Activated CD4-positive, alpha-beta T cell treated with anti-CD3 and anti-CD28 coated beads for 36 hours (primary cell): ENCODE measurements at regions not wholly inside any gene's neighbourhood (a gene's known extent, or its start where the extent isn't known, plus 50 kb on each side); places are given as distances from the start of the nearest gene placed in this dataset.

Source experiments
- ATAC-seq: fragments of 200-7000 bp; cut with Tn5 transposase; one replicate; pipeline ENCODE4 v1.10.0; 2021; ENCODE audit warnings: mild to moderate bottlenecking, moderate library complexity
- CTCF ChIA-PET: fragments of 350-600 bp; sonication (Branson Sonifier 250); formaldehyde crosslinking; loops from one replicate; lab custom pipeline; 2021; ENCODE audit warnings: antibody characterized with exemption; lab: Charles Lee
- POLR2A ChIA-PET: fragments of 350-600 bp; sonication (Branson Sonifier 250); formaldehyde crosslinking; loops from one replicate; lab custom pipeline; 2021; ENCODE audit warnings: antibody characterized with exemption, inconsistent platforms; lab: Charles Lee
- DNase-seq: peaks from one replicate; pipeline ENCODE4 v3.0.0-alpha.2; 2020
- H3K27ac Mint-ChIP-seq: one replicate; pipeline ENCODE4 v1.8.0; 2021; ENCODE audit warnings: mixed read lengths
- H3K27me3 Mint-ChIP-seq: one replicate; pipeline ENCODE4 v1.8.0; 2021; ENCODE audit warnings: mixed read lengths
- H3K36me3 Mint-ChIP-seq: one replicate; pipeline ENCODE4 v1.8.0; 2021; ENCODE audit warnings: low read depth, mixed read lengths
- H3K4me1 Mint-ChIP-seq: one replicate; pipeline ENCODE4 v1.8.0; 2021; ENCODE audit warnings: mixed read lengths
- H3K4me3 Mint-ChIP-seq: one replicate; pipeline ENCODE4 v1.8.0; 2021; ENCODE audit warnings: mild to moderate bottlenecking, moderate library complexity, mixed read lengths
- H3K9me3 Mint-ChIP-seq: one replicate; pipeline ENCODE4 v1.8.0; 2021; ENCODE audit warnings: low read depth, mixed read lengths
- intact Hi-C, 2 experiments: fragments of 100-400 bp; cut with DNase I in 1 of 2; cut with micrococcal nuclease in 1 of 2; formaldehyde crosslinking; loops; one replicate each; pipeline versions ENCODE4 v1.14.2 to v1.15.1; 2022 to 2024; cut with DNase I, micrococcal nuclease

GRCh38 chrX:131970347-131970746 lies 52.8 kb upstream of the STK26 start:
- ChIA-PET CTCF (no interaction called here), POLR2A (no interaction called here)
- Mint-ChIP-seq H3K27me3 (no peaks in the 10 kb centered on the region), H3K36me3 (no peaks in the 10 kb centered on the region), H3K27ac (peak overlapping the region; percentile 90), H3K4me1 (peaks cover 7% of the 10 kb centered on the region), H3K4me3 (peak overlapping the region; percentile 40), H3K9me3 (no peaks in the 10 kb centered on the region)
- no peak for DNase-seq
- peak; percentile 39 for ATAC-seq
- intact Hi-C loops = no loop called here
